ENCODE measurements at regions not wholly inside any gene's neighbourhood (a gene's known extent, or its start where the extent isn't known, plus 50 kb on each side); places are given as distances from the start of the nearest gene placed in this dataset.
"Not testable (repeated sequence)": the region's sequence is repeated elsewhere in the genome, so short reads cannot be mapped to it uniquely, and the experiment has no call there.

- no peak for DNase-seq
These were observed 367.0 kb upstream of the UBE2E2 start for GRCh38 chr3:22836131-22836530.

GRCh38 chr3:22843854-22844253 lies 359.3 kb upstream of the UBE2E2 start:
- no peak for DNase-seq

GRCh38 chr3:22846566-22846965 lies 356.6 kb upstream of the UBE2E2 start:
- peak; percentile 89 for DNase-seq

GRCh38 chr3:22849583-22849982 lies 353.5 kb upstream of the UBE2E2 start:
- not testable (repeated sequence) for DNase-seq

- DNase-seq: no peak
These were observed 346.3 kb upstream of the UBE2E2 start for GRCh38 chr3:22856811-22857210.

GRCh38 chr3:22858486-22858885 lies 344.6 kb upstream of the UBE2E2 start:
- DNase-seq: no peak

GRCh38 chr3:22859618-22860017 lies 343.5 kb upstream of the UBE2E2 start:
- no peak for DNase-seq

- no peak for DNase-seq
These were observed 341.7 kb upstream of the UBE2E2 start for GRCh38 chr3:22861426-22861825.

- no peak for DNase-seq
These were observed 341.0 kb upstream of the UBE2E2 start for GRCh38 chr3:22862111-22862510.

- DNase-seq: not testable (repeated sequence)
These were observed 320.3 kb upstream of the UBE2E2 start for GRCh38 chr3:22882834-22883233.

GRCh38 chr3:22885039-22885438 lies 318.1 kb upstream of the UBE2E2 start:
- DNase-seq: no peak

- DNase-seq: no peak
These were observed 317.4 kb upstream of the UBE2E2 start for GRCh38 chr3:22885574-22886341.

GRCh38 chr3:22886439-22887068 lies 316.6 kb upstream of the UBE2E2 start:
- DNase-seq: no peak

- peak; percentile 57 for DNase-seq
These were observed 315.3 kb upstream of the UBE2E2 start for GRCh38 chr3:22887664-22888291.

- DNase-seq: no peak
These were observed 310.0 kb upstream of the UBE2E2 start for GRCh38 chr3:22893101-22893500.

- peak; percentile 62 for DNase-seq
These were observed 309.3 kb upstream of the UBE2E2 start for GRCh38 chr3:22893644-22894325.

GRCh38 chr3:22894865-22895264 lies 308.3 kb upstream of the UBE2E2 start:
- DNase-seq: no peak

GRCh38 chr3:22895671-22896070 lies 307.5 kb upstream of the UBE2E2 start:
- DNase-seq: no peak

- no peak for DNase-seq
These were observed 304.6 kb upstream of the UBE2E2 start for GRCh38 chr3:22898558-22898957.

GRCh38 chr3:22899441-22899840 lies 303.7 kb upstream of the UBE2E2 start:
- DNase-seq: no peak

GRCh38 chr3:22900296-22900695 lies 302.8 kb upstream of the UBE2E2 start:
- DNase-seq: no peak

- no peak for DNase-seq
These were observed 301.4 kb upstream of the UBE2E2 start for GRCh38 chr3:22901684-22902083.

GRCh38 chr3:22907161-22907780 lies 295.9 kb upstream of the UBE2E2 start:
- no peak for DNase-seq
